ENCODE measurements at regions not wholly inside any gene's neighbourhood (a gene's known extent, or its start where the extent isn't known, plus 50 kb on each side); places are given as distances from the start of the nearest gene placed in this dataset.

GRCh38 chr2:49577041-49577440 lies 422.7 kb upstream of the FSHR start:
- ChIA-PET CTCF (no interaction called here), POLR2A (no interaction called here)
- TF ChIP-seq HDGF (IDR thresholded peaks at IDR 0.05; ENCODE audit: borderline replicate concordance) (no peak), NFRKB (IDR thresholded peaks at IDR 0.05) (no peak), SP1 (IDR thresholded peaks at IDR 0.05) (no peak), FOXM1 (IDR thresholded peaks at IDR 0.05; ENCODE audit: borderline replicate concordance) (no peak), FOXK2 (IDR thresholded peaks at IDR 0.05) (no peak), ZNF384 (IDR thresholded peaks at IDR 0.05) (no peak), LEF1 (IDR thresholded peaks at IDR 0.05; ENCODE audit: borderline replicate concordance) (no peak), L3MBTL2 (conservative IDR thresholded peaks at IDR 0.05) (no peak), BHLHE40 (IDR thresholded peaks at IDR 0.05; ENCODE audit: borderline replicate concordance) (no peak), PKNOX1 (IDR thresholded peaks at IDR 0.05) (no peak), FOXA1 (IDR thresholded peaks at IDR 0.05) (no peak), ARNT (IDR thresholded peaks at IDR 0.05) (no peak)
- DNase-seq (ENCODE audit: extremely low spot score) = no peak

- ChIA-PET CTCF (interaction anchor here (0.5 kb wide), 1 partner anchor 419 kb away, joined by 3 read pairs; no protein-coding TSS in a partner anchor), POLR2A (no interaction called here)
- DNase-seq (ENCODE audit: extremely low spot score) = no peak
- TF ChIP-seq FOXK2 (IDR thresholded peaks at IDR 0.05) = no peak
- no peak for TF ChIP-seq PKNOX1 (IDR thresholded peaks at IDR 0.05)
- TF ChIP-seq BHLHE40 (IDR thresholded peaks at IDR 0.05; ENCODE audit: borderline replicate concordance) = no peak
- no peak for TF ChIP-seq NFRKB (IDR thresholded peaks at IDR 0.05)
- no peak for TF ChIP-seq SP1 (IDR thresholded peaks at IDR 0.05)
- no peak for TF ChIP-seq L3MBTL2 (conservative IDR thresholded peaks at IDR 0.05)
- TF ChIP-seq ELF4 (IDR thresholded peaks at IDR 0.05) = no peak
- no peak for TF ChIP-seq SUZ12 (IDR thresholded peaks at IDR 0.05)
These were observed 414.9 kb upstream of the FSHR start for GRCh38 chr2:49569176-49569575.

GRCh38 chr2:49567811-49568600 lies 413.7 kb upstream of the FSHR start:
- no peak for DNase-seq (ENCODE audit: extremely low spot score)
- ChIA-PET POLR2A (no interaction called here), CTCF (no interaction called here)
- no peak for TF ChIP-seq FOXA1 (IDR thresholded peaks at IDR 0.05)
- TF ChIP-seq BHLHE40 (IDR thresholded peaks at IDR 0.05; ENCODE audit: borderline replicate concordance) = no peak
- no peak for TF ChIP-seq ELF4 (IDR thresholded peaks at IDR 0.05)

- no peak for DNase-seq (ENCODE audit: extremely low spot score)
- ChIA-PET CTCF (no interaction called here), POLR2A (no interaction called here)
These were observed 412.7 kb upstream of the FSHR start for GRCh38 chr2:49567021-49567420.

DNA sequence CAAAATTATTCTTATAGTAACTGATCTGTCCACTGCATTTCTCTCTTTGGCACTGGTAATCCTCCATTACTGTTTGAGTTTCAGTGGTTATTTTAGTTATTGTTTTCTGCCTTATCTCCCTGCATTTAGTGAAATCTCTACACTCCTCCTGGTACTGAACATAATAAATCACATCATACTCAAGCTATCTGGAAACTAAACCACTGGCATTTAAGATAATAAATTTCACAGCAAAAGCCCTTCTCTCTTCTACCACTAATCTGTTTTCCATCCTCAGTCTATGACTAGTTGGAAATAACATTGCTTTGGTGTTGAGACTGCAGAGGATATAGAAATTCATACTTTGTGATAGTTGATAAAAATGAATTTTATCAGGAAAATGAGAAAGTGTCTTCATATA lies 399.3 kb upstream of the FSHR start:
- TF ChIP-seq FOXM1 (IDR thresholded peaks at IDR 0.05; ENCODE audit: borderline replicate concordance) (no peak), NFRKB (IDR thresholded peaks at IDR 0.05) (no peak), ARNT (IDR thresholded peaks at IDR 0.05) (no peak), SUZ12 (IDR thresholded peaks at IDR 0.05) (no peak), FOXA1 (IDR thresholded peaks at IDR 0.05) (no peak), PKNOX1 (IDR thresholded peaks at IDR 0.05) (no peak), L3MBTL2 (conservative IDR thresholded peaks at IDR 0.05) (no peak)
- CTCF ChIA-PET = no interaction called here

More at GRCh38 chr2:49567021-49567420, 412.7 kb upstream of the FSHR start:
- TF ChIP-seq FOXA1 (IDR thresholded peaks at IDR 0.05) = no peak
- no peak for TF ChIP-seq L3MBTL2 (conservative IDR thresholded peaks at IDR 0.05)
- TF ChIP-seq HDGF (IDR thresholded peaks at IDR 0.05; ENCODE audit: borderline replicate concordance) = no peak
- no peak for TF ChIP-seq BHLHE40 (IDR thresholded peaks at IDR 0.05; ENCODE audit: borderline replicate concordance)
- TF ChIP-seq CTBP1 (IDR thresholded peaks at IDR 0.05; ENCODE audit: borderline replicate concordance) = no peak
- TF ChIP-seq NFRKB (IDR thresholded peaks at IDR 0.05) = no peak
- TF ChIP-seq SP1 (IDR thresholded peaks at IDR 0.05) = no peak
- TF ChIP-seq FOXM1 (IDR thresholded peaks at IDR 0.05; ENCODE audit: borderline replicate concordance) = no peak
- no peak for TF ChIP-seq ZNF384 (IDR thresholded peaks at IDR 0.05)
- TF ChIP-seq FOXK2 (IDR thresholded peaks at IDR 0.05) = no peak
- TF ChIP-seq ELF4 (IDR thresholded peaks at IDR 0.05) = no peak
- no peak for TF ChIP-seq LEF1 (IDR thresholded peaks at IDR 0.05; ENCODE audit: borderline replicate concordance)
- no peak for TF ChIP-seq PKNOX1 (IDR thresholded peaks at IDR 0.05)
- TF ChIP-seq SUZ12 (IDR thresholded peaks at IDR 0.05) = no peak
- TF ChIP-seq ARNT (IDR thresholded peaks at IDR 0.05) = no peak
- no peak for TF ChIP-seq TARDBP (IDR thresholded peaks at IDR 0.05)

DNA sequence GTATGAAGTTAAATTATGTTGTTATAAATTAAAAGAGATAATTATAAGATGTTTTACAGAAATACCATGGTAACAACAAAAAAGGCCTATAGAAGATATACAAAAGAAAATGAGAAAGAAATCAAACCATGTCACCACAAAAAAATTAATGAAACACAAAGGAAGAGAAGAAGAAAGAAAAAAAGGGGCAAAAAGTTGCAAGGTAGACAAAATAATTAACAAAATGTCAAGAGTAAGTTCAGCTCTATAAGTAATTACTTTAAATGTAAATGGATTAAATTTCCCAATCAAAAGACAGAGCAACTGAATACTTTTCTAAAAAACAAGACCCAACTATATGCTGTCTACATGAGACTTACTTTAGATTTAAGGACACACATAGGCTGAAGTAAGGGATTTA lies 378.4 kb upstream of the FSHR start:
- ChIA-PET POLR2A (no interaction called here), CTCF (no interaction called here)
- DNase-seq (ENCODE audit: extremely low spot score) = no peak
- no peak for TF ChIP-seq BHLHE40 (IDR thresholded peaks at IDR 0.05; ENCODE audit: borderline replicate concordance)
- TF ChIP-seq FOXA1 (IDR thresholded peaks at IDR 0.05) = no peak
- TF ChIP-seq CTBP1 (IDR thresholded peaks at IDR 0.05; ENCODE audit: borderline replicate concordance) = no peak
- no peak for TF ChIP-seq SUZ12 (IDR thresholded peaks at IDR 0.05)
- TF ChIP-seq HDGF (IDR thresholded peaks at IDR 0.05; ENCODE audit: borderline replicate concordance) = no peak
- TF ChIP-seq PKNOX1 (IDR thresholded peaks at IDR 0.05) = no peak
- TF ChIP-seq TARDBP (IDR thresholded peaks at IDR 0.05) = no peak
- no peak for TF ChIP-seq NFRKB (IDR thresholded peaks at IDR 0.05)

More for the DNA sequence above, 399.3 kb upstream of the FSHR start:
- POLR2A ChIA-PET = no interaction called here
- no peak for DNase-seq (ENCODE audit: extremely low spot score)
